GM18909 (cell line): ENCODE measurements at regions not wholly inside any gene's neighbourhood (a gene's known extent, or its start where the extent isn't known, plus 50 kb on each side); places are given as distances from the start of the nearest gene placed in this dataset.
"Not testable (repeated sequence)": the region's sequence is repeated elsewhere in the genome, so short reads cannot be mapped to it uniquely, and the experiment has no call there.

ENCODE experiments used
- ATAC-seq: cut with Tn5 transposase; IDR thresholded peaks from one replicate; pipeline ENCODE4 v1.9.1; 2021; ENCODE audit warnings: mild to moderate bottlenecking; ENCODE audit not compliant: unreplicated experiment, poor library complexity

- no peak for ATAC-seq
Measured at GRCh38 chr3:152891678-152892077, 56.7 kb downstream of the P2RY1 start.

GRCh38 chr3:152892446-152892845 is 57.5 kb downstream of the P2RY1 start:
- no peak for ATAC-seq

DNA sequence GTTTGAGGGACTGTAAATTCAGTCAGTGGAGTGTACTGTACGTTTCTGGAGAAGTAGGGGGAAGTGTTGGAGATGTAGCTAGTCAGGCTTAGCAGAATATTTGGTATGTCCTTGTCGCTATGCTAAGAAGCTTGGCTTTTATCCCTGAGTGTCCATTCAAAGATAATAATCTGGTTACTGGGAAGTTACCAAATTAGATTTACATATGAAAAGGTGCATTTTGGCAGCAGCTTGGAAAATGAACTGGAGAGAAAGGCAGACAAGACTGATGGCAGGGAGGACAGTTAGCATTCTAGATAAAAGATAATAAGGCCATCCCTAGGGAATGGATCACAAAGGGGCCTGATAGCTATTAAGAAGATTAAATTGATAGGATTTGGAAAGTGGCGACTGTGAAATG is 58.7 kb downstream of the P2RY1 start:
- ATAC-seq, result no peak

DNA sequence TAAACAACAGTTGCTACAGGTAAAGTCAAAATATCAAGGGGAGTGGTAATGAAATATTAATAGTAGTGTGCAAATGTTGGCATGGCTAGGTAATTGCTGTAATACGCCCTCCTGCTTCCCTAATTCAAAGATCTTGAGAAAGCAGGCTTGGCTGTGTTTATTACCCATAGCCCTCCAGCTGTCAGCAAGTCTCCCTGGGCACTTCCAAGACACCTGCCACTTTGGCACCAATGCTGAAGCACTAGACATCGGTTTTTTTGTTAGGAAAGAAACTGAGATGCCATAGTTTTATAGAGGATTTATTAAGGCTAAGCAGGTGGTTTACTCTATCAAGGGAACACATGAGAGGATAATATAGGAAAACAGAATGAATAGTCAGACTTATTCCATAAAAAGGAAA is 64.4 kb downstream of the P2RY1 start:
- no peak for ATAC-seq

- no peak for ATAC-seq
Measured at GRCh38 chr3:152902141-152902669, 67.3 kb downstream of the P2RY1 start.

DNA sequence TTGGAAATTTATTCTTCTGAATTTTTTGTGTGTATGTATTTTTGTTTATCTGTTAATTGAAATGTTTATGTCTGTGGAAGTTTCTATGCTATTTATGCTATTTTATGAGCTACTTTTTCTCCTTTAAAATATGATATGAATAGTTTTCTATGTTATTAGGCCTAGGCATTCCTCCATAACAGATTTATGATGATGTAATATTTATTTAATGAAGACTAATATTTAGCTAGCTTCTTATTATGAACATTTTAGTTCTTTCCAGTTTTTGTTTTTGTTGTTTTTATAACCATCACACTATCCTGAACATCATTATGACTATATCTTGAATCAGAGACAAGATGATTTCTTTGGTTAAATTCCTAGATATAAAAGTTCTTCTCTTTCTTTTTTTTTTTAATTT is 70.7 kb downstream of the P2RY1 start:
- no peak for ATAC-seq

GRCh38 chr3:152909180-152909883 is 74.4 kb downstream of the P2RY1 start:
- no peak for ATAC-seq

GRCh38 chr3:152910211-152910610 is 75.3 kb downstream of the P2RY1 start:
- ATAC-seq, result no peak

DNA sequence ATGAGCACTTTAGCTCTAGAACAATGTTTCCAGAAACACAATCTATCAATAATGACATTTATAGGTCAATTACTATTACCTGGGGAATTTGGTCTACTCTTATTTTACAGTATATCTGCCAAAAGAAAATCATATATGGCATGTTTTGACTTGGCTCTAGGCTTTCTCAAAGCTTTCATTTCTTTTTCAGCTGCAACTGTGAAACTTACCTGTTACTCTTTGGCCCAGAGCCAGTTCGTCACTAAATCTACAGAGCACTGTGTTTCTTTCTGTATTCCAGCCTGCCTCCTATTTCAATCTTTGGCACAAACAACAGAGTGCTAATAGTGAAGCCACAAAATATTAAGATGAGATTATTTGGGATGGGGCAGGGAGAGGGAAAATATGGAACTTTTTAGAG is 76.0 kb downstream of the P2RY1 start:
- no peak for ATAC-seq

GRCh38 chr3:152914743-152915142 is 79.8 kb downstream of the P2RY1 start:
- ATAC-seq, result not testable (repeated sequence)

- no peak for ATAC-seq
Measured at GRCh38 chr3:152915695-152916094, 80.8 kb downstream of the P2RY1 start.

DNA sequence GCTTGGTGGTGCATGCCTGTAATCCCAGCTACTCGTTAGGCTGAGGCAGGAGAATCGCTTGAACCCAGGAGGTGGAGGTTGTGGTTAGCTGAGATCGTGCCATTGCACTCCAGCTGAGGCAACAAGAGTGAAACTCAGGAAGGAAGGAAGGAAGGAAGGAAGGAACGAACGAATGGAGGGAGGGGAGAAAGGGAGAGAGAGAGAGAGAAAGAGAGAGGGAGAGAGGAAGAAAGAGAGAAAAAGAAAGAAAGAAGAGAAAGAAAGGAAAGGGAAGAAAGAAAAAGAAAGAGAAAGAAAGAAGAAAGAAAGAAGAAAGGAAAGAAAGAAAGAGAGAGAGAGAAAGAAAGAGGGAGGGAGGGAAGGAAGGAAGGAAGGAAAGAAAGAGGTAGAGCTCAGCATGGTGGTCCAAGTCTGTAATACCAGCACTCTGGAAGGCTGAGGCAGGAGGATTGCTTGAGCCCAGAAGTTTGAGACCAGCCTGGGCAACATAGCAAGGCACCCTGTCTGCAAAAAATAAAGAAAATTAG is 81.9 kb downstream of the P2RY1 start:
- no peak for ATAC-seq

DNA sequence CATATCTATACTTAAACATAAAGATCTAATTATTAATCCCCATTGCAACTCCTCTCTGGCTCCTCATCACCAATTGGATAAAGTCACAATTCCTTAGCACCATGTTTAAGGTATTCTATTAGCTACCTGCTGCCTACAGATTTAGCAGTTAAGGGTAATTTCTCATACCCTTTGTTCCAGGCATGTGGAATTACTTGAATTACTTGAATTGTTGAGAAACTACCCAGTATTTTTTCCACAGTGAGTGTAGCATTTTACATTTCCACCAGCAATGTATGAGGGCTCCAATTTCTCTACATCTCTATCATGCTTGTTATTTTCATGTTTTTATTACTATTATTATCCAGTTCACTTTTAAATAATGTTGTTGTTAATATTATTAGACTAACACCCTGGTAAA is 86.4 kb downstream of the P2RY1 start:
- no peak for ATAC-seq

GRCh38 chr3:152922554-152922953 is 87.6 kb downstream of the P2RY1 start:
- no peak for ATAC-seq

DNA sequence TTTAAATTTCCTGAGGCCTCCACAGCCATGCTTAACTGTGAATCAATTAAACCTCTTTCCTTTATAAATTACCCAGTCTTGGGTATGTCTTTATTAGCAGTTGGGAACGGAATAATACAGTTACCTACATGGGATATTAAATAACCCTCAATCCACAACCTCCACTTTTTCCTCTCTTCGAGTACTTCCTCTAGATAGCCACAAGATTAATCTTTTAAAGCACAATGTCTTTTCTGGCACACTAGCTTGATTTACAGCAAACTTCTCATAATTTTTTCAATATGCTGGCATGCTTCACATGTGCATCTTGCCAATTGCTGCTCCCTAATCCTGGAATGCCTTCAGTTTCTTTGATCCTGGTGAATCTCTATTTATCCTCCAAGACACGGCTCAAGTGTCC is 92.2 kb downstream of the P2RY1 start:
- ATAC-seq, result no peak

DNA sequence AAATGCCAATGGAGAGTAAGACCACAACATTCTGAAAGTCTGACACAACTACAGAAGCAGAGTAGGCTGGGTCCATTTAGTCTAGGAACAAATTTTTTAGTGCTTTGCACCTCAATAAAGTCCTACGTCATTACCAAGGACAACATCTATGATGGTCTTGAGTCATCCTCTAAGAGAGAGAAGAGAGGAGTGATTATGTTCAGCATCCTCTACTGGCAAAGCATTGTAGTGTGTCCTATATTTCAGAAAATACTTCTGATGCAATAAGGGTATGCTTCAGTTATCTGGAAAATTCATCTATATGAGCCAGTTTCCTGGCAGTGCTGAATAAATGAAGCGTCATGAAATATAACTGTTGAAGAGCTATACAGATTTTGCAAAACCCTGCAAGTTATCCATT is 95.6 kb downstream of the P2RY1 start:
- no peak for ATAC-seq

GRCh38 chr3:152937234-152937633 is 102.3 kb downstream of the P2RY1 start:
- ATAC-seq, result no peak

- ATAC-seq, result no peak
Measured at GRCh38 chr3:152938974-152939636, 104.2 kb downstream of the P2RY1 start.

DNA sequence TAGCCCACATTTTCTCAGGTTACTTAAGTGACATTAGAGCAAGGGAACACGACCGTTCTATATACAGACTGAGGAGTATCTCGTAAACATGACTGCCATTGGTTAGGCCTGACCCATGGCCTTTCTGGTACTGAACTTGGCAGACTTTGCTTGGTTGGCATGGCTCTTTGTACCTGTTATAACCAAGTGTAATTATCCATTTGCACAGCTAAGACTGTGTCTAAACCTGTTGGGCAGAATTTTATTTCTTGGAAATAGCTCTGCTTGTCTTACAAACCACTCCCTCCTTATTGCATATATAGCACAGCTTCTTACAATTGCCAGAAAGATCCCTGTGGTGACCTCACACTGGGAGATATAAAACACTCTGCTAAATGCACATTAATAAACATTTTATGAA is 106.9 kb downstream of the P2RY1 start:
- ATAC-seq, result no peak

DNA sequence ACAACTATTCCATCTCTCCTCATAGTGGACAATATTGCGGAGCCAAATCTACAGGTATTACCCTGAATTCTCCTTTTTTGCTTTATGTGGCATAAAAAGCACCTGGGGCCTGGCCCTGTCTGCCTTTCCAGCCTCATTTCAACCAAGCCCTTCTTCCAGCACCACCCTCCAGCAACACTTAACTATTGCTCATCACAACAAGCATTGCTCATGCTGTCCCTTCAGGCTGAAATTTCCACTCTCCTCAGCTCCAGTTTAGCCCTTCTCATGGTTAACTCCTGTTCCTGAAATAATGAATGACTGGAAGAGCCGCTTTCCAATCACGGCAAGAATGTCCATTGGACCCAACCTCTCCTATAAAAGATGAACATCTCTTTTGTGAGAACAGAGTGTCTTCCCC is 107.4 kb downstream of the P2RY1 start:
- no peak for ATAC-seq

DNA sequence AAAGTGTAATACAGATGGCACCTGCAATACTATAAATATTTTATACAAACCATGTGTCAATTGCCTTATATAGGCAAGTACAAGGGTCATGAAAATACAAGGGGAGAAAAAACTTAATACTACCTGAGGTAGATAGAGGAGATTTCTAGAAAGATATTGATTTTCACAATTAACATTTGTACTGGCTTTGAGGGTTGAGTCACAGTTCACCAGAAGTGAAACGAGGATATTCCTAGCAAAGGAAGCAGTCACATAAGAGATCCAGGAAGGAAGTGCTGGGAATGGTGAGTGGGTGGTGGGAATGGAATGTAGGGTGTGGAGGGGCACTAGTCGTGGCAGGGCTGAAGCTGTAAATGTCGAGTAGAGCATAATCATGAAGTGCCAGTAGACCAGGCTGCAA is 108.7 kb downstream of the P2RY1 start:
- no peak for ATAC-seq

GRCh38 chr3:152944671-152945070 is 109.7 kb downstream of the P2RY1 start:
- no peak for ATAC-seq
